Liver (tissue), 8 donors: ENCODE measurements at regions not wholly inside any gene's neighbourhood (a gene's known extent, or its start where the extent isn't known, plus 50 kb on each side); places are given as distances from the start of the nearest gene placed in this dataset.

Experiments
- DNase-seq: peaks from one replicate; pipeline ENCODE4 v3.0.0-alpha.2; 2017; ENCODE audit warnings: low spot score
- H3K27ac ChIP-seq, 2 donors: one replicate each; pipeline ENCODE4 v1.7.0; 2013; ENCODE audit warnings: inconsistent platforms in 2 of 2, low read length in 2 of 2, control low read depth in 1 of 2, low read depth in 1 of 2, mild to moderate bottlenecking in 1 of 2
- H3K27me3 ChIP-seq, 4 donors: one replicate each; pipeline versions ENCODE4 v1.6.1 to v1.7.0; 2013; ENCODE audit warnings: low read length in 3 of 4, inconsistent platforms in 1 of 4, mild to moderate bottlenecking in 1 of 4, moderate library complexity in 1 of 4; ENCODE audit not compliant: control insufficient read depth in 4 of 4, insufficient read depth in 4 of 4
- H3K36me3 ChIP-seq, 4 donors: one replicate each; pipeline versions ENCODE4 v1.6.1 to v1.7.0; 2013; ENCODE audit warnings: low read length in 3 of 4, mild to moderate bottlenecking in 3 of 4, low read depth in 1 of 4, moderate library complexity in 1 of 4; ENCODE audit not compliant: control insufficient read depth in 4 of 4, insufficient read depth in 3 of 4
- H3K4me1 ChIP-seq, 4 donors: one replicate each; pipeline versions ENCODE4 v1.6.1 to v1.7.0; 2013; ENCODE audit warnings: low read length in 3 of 4, mild to moderate bottlenecking in 3 of 4, moderate library complexity in 1 of 4; ENCODE audit not compliant: control insufficient read depth in 4 of 4, insufficient read depth in 4 of 4
- H3K4me3 ChIP-seq, 3 donors: one replicate each; pipeline versions ENCODE4 v1.6.1 to v1.7.0; 2013; ENCODE audit warnings: low read length in 3 of 3, control low read depth in 1 of 3, low read depth in 1 of 3, mild to moderate bottlenecking in 1 of 3
- H3K9ac ChIP-seq, 2 donors: one replicate each; pipeline ENCODE4 v1.7.0; 2013; ENCODE audit warnings: low read length in 2 of 2, mild to moderate bottlenecking in 2 of 2, moderate library complexity in 2 of 2, control low read depth in 1 of 2, low read depth in 1 of 2
- H3K9me3 ChIP-seq, 4 donors: one replicate each; pipeline versions ENCODE4 v1.6.1 to v1.7.0; 2013; ENCODE audit warnings: low read length in 3 of 4; ENCODE audit not compliant: control insufficient read depth in 4 of 4
- EGR1 ChIP-seq, 2 donors: IDR thresholded peaks; 2 replicates each; pipeline ENCODE4 v1.6.1; 2016 to 2018; ENCODE audit warnings: antibody characterized with exemption in 2 of 2, low read depth in 2 of 2
- FOXA1 ChIP-seq: IDR thresholded peaks from 2 replicates; pipeline ENCODE4 v1.6.1; 2016; ENCODE audit warnings: antibody characterized with exemption
- FOXA2 ChIP-seq: IDR thresholded peaks from 2 replicates; pipeline ENCODE4 v1.6.1; 2016; ENCODE audit warnings: antibody characterized with exemption
- GABPA ChIP-seq, 2 donors: IDR thresholded peaks in 1 of 2; conservative IDR thresholded peaks in 1 of 2; 2 replicates each; pipeline ENCODE4 v1.6.1; 2016; ENCODE audit warnings: antibody characterized with exemption in 2 of 2, mild to moderate bottlenecking in 1 of 2, moderate library complexity in 1 of 2
- HNF4A ChIP-seq, 2 donors: conservative IDR thresholded peaks; 2 replicates each; pipeline ENCODE4 v1.6.1; 2016; ENCODE audit warnings: antibody characterized with exemption in 2 of 2, mild to moderate bottlenecking in 2 of 2
- HNF4G ChIP-seq: IDR thresholded peaks from 2 replicates; pipeline ENCODE4 v1.6.1; 2016; ENCODE audit warnings: antibody characterized with exemption
- JUND ChIP-seq, 2 donors: IDR thresholded peaks; 2 replicates each; pipeline ENCODE4 v1.6.1; 2016; ENCODE audit warnings: antibody characterized with exemption in 2 of 2
- NR2F2 ChIP-seq: IDR thresholded peaks from 2 replicates; pipeline ENCODE4 v1.6.1; 2016; ENCODE audit warnings: antibody characterized with exemption
- RAD21 ChIP-seq, 2 donors: IDR thresholded peaks; 2 replicates each; pipeline ENCODE4 v1.6.1; 2016; ENCODE audit warnings: antibody characterized with exemption in 2 of 2, mild to moderate bottlenecking in 2 of 2
- RXRA ChIP-seq, 2 donors: IDR thresholded peaks; 2 replicates each; pipeline ENCODE4 v1.6.1; 2017 to 2018; ENCODE audit warnings: antibody characterized with exemption in 2 of 2, mild to moderate bottlenecking in 1 of 2
- SP1 ChIP-seq: IDR thresholded peaks from 2 replicates; pipeline ENCODE4 v1.6.1; 2018; ENCODE audit warnings: antibody characterized with exemption, mild to moderate bottlenecking
- TAF1 ChIP-seq: conservative IDR thresholded peaks from 2 replicates; pipeline ENCODE4 v1.6.1; 2016; ENCODE audit warnings: antibody characterized with exemption, mild to moderate bottlenecking
- YY1 ChIP-seq: IDR thresholded peaks from 2 replicates; pipeline ENCODE4 v1.6.1; 2016; ENCODE audit warnings: antibody characterized with exemption, mild to moderate bottlenecking
- WGBS: extraction: QIAGEN DNeasy Blood & Tissue Kit; methylation state at CpG from one replicate; pipeline ENCODE4 v1.1.7; 2013; 5-methylcytosine and 5-hydroxymethylcytosine counted together
- TF ChIP-seq, protein P1 (sequence below): IDR thresholded peaks from 2 replicates; pipeline ENCODE4 v1.6.1; 2016; ENCODE audit warnings: antibody characterized with exemption
- TF ChIP-seq, protein P2 (sequence below): IDR thresholded peaks from 2 replicates; pipeline ENCODE4 v1.6.1; 2016; ENCODE audit warnings: antibody characterized with exemption
- TF ChIP-seq, protein P3 (sequence below): IDR thresholded peaks from 2 replicates; pipeline ENCODE4 v1.6.1; 2016; ENCODE audit warnings: antibody characterized with exemption, mild to moderate bottlenecking
- TF ChIP-seq, protein P4 (sequence below): IDR thresholded peaks from 2 replicates; pipeline ENCODE4 v1.6.1; 2016; ENCODE audit warnings: antibody characterized with exemption
- TF ChIP-seq, protein P5 (sequence below): fragments of 150-350 bp; IDR thresholded peaks from 2 replicates; pipeline ENCODE4 v1.5.1; 2017; ENCODE audit warnings: improper control_type of control experiment, low read depth, low read length; ENCODE audit not compliant: missing input control
- donor health status: healthy.
- donor health status: healthy.
- donor health status: healthy.
- donor health status: healthy.
- donor health status: healthy.

DNA sequence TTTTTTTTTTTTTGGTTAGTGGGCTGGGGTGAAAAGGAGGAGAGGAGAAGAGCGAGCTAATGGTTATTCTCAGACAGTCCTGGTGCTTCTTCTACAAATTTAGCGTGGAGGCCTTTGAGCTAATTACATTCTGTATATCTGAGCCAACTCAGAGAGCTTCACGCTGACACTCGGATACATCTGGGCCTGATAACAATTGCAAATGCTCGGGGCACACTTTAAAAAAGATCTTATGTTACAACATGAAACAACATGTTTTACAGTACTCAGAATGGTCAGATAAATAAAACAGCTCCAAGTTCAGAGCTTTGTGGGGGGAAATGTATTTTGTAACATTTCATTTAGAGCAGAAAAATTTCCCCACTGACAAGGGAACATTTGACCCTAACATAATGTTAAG, 966.9 kb upstream of the NR2F2 start:
- Histone ChIP-seq H3K36me3 (no peaks in the 10 kb centered on the region), H3K9ac (peak overlapping the region in 1 of 2 donors; percentile 29), H3K4me3 (no peak overlapping the region), H3K27me3 (no peaks in the 10 kb centered on the region), H3K27ac (peak overlapping the region in 1 of 2 donors; percentile 25), H3K9me3 (peaks cover 3 to 12% (median 3%) of the 10 kb centered on the region in 4 donors), H3K4me1 (no peaks in the 10 kb centered on the region)
- DNase-seq = no peak
- TF ChIP-seq NR2F2 = peak; percentile 19
- TF ChIP-seq, protein P1, sequence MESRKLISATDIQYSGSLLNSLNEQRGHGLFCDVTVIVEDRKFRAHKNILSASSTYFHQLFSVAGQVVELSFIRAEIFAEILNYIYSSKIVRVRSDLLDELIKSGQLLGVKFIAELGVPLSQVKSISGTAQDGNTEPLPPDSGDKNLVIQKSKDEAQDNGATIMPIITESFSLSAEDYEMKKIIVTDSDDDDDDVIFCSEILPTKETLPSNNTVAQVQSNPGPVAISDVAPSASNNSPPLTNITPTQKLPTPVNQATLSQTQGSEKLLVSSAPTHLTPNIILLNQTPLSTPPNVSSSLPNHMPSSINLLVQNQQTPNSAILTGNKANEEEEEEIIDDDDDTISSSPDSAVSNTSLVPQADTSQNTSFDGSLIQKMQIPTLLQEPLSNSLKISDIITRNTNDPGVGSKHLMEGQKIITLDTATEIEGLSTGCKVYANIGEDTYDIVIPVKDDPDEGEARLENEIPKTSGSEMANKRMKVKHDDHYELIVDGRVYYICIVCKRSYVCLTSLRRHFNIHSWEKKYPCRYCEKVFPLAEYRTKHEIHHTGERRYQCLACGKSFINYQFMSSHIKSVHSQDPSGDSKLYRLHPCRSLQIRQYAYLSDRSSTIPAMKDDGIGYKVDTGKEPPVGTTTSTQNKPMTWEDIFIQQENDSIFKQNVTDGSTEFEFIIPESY = no peak
- WGBS = 57% methylated on average over 5 of the region's 5 CpGs

DNA sequence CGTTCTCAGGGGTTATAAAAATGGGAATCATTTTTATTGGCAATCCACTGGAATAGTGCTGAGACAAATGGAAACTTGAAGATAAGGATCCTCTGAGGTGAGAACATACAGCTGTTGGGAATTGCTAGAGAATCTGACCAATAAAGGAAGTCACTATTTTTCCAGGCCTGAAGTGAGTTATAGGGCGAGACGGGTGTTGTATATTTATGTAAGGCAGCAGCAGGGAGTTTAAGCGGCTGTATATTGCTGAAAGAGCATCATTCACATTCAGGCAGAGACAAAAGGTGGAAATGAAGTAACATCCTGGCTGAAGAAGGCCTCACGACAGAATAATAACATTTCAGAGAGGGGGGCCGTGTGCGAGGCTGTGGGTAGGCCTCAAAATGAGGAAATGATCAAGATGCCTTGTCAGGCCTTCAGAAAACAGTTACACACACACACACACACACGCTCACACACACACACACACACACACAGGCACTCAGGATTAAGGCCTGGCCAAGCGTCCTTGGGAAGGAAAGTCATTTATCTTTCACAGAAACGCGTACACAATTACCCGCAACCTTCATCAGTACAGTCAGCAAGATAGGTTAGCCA, 964.9 kb upstream of the NR2F2 start:
- Histone ChIP-seq H3K27me3 (no peaks in the 10 kb centered on the region), H3K36me3 (no peaks in the 10 kb centered on the region), H3K9me3 (peaks cover 3 to 12% (median 3%) of the 10 kb centered on the region in 4 donors), H3K9ac (no peak overlapping the region), H3K27ac (peak overlapping the region; percentile 19 to 38), H3K4me1 (no peaks in the 10 kb centered on the region), H3K4me3 (no peak overlapping the region)
- WGBS = 63% methylated on average over 12 of the region's 12 CpGs
- DNase-seq = no peak
- TF ChIP-seq RAD21 (IDR thresholded peaks at IDR 0.05) (peak; percentile 33), FOXA2 (no peak), NR2F2 (peak; percentile 54)

DNA sequence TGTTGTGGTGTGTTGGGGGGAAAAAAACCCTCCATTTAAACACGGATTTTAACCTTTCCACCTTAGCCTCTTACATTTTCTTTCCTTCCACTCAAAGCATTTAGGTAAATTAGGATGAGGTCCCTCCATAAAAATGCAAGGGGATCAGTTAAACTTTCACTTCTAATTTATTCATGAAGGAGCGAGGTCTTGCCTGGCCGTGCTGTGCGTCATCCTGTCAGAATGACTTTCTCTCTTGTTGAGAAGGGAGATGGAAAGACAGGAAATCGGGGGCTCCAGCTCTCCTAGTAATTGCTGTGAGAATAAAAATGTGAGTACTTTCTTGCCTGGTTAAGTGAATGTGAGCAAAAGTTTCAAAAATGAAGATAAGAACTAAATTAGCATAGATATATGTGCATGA, 962.3 kb upstream of the NR2F2 start:
- H3K4me1 ChIP-seq = no peaks in the 10 kb centered on the region
- H3K9ac ChIP-seq = no peak overlapping the region
- no peak for DNase-seq
- 61% methylated on average over 5 of the region's 5 CpGs for WGBS
- H3K27ac ChIP-seq = no peak overlapping the region
- no peak for TF ChIP-seq YY1
- no peak for TF ChIP-seq RXRA (IDR thresholded peaks at IDR 0.05)
- TF ChIP-seq TAF1 = no peak
- TF ChIP-seq JUND (IDR thresholded peaks at IDR 0.05) = no peak
- TF ChIP-seq, protein P2, sequence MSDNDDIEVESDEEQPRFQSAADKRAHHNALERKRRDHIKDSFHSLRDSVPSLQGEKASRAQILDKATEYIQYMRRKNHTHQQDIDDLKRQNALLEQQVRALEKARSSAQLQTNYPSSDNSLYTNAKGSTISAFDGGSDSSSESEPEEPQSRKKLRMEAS = no peak
- TF ChIP-seq, protein P3, sequence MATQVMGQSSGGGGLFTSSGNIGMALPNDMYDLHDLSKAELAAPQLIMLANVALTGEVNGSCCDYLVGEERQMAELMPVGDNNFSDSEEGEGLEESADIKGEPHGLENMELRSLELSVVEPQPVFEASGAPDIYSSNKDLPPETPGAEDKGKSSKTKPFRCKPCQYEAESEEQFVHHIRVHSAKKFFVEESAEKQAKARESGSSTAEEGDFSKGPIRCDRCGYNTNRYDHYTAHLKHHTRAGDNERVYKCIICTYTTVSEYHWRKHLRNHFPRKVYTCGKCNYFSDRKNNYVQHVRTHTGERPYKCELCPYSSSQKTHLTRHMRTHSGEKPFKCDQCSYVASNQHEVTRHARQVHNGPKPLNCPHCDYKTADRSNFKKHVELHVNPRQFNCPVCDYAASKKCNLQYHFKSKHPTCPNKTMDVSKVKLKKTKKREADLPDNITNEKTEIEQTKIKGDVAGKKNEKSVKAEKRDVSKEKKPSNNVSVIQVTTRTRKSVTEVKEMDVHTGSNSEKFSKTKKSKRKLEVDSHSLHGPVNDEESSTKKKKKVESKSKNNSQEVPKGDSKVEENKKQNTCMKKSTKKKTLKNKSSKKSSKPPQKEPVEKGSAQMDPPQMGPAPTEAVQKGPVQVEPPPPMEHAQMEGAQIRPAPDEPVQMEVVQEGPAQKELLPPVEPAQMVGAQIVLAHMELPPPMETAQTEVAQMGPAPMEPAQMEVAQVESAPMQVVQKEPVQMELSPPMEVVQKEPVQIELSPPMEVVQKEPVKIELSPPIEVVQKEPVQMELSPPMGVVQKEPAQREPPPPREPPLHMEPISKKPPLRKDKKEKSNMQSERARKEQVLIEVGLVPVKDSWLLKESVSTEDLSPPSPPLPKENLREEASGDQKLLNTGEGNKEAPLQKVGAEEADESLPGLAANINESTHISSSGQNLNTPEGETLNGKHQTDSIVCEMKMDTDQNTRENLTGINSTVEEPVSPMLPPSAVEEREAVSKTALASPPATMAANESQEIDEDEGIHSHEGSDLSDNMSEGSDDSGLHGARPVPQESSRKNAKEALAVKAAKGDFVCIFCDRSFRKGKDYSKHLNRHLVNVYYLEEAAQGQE = no peak
- TF ChIP-seq, protein P4, sequence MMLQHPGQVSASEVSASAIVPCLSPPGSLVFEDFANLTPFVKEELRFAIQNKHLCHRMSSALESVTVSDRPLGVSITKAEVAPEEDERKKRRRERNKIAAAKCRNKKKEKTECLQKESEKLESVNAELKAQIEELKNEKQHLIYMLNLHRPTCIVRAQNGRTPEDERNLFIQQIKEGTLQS = no peak
- TF ChIP-seq EGR1 (IDR thresholded peaks at IDR 0.05; ENCODE audit: low read depth in 2 of 2) = no peak
- TF ChIP-seq HNF4G = no peak
- TF ChIP-seq SP1 = no peak
- TF ChIP-seq RAD21 (IDR thresholded peaks at IDR 0.05) = no peak
- no peak for TF ChIP-seq NR2F2
- no peak for TF ChIP-seq FOXA2
- no peak for TF ChIP-seq GABPA (IDR thresholded peaks at IDR 0.05 in 1 of 2, conservative IDR thresholded peaks at IDR 0.05 in 1 of 2)
- TF ChIP-seq HNF4A (conservative IDR thresholded peaks at IDR 0.05) = no peak
- no peak for TF ChIP-seq FOXA1
- TF ChIP-seq, protein P1 = no peak
- TF ChIP-seq, protein P5, sequence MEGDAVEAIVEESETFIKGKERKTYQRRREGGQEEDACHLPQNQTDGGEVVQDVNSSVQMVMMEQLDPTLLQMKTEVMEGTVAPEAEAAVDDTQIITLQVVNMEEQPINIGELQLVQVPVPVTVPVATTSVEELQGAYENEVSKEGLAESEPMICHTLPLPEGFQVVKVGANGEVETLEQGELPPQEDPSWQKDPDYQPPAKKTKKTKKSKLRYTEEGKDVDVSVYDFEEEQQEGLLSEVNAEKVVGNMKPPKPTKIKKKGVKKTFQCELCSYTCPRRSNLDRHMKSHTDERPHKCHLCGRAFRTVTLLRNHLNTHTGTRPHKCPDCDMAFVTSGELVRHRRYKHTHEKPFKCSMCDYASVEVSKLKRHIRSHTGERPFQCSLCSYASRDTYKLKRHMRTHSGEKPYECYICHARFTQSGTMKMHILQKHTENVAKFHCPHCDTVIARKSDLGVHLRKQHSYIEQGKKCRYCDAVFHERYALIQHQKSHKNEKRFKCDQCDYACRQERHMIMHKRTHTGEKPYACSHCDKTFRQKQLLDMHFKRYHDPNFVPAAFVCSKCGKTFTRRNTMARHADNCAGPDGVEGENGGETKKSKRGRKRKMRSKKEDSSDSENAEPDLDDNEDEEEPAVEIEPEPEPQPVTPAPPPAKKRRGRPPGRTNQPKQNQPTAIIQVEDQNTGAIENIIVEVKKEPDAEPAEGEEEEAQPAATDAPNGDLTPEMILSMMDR = no peak
- no peaks in the 10 kb centered on the region for H3K36me3 ChIP-seq
- H3K9me3 ChIP-seq = no peaks in the 10 kb centered on the region
- no peak overlapping the region for H3K4me3 ChIP-seq
- no peaks in the 10 kb centered on the region for H3K27me3 ChIP-seq
